GOT3 (cell line): ENCODE measurements at regions not wholly inside any gene's neighbourhood (a gene's known extent, or its start where the extent isn't known, plus 50 kb on each side); places are given as distances from the start of the nearest gene placed in this dataset.

ENCODE experiments used
- DNase-seq: peaks from one replicate; lab custom pipeline; 2025; ENCODE audit warnings: mixed read lengths; lab: John Stamatoyannopoulos, UW

GRCh38 chr10:4109469-4109868 lies 324.5 kb upstream of the KLF6 start:
- no peak for DNase-seq

- DNase-seq: no peak
These were observed 323.7 kb upstream of the KLF6 start for GRCh38 chr10:4108693-4109092.

DNA sequence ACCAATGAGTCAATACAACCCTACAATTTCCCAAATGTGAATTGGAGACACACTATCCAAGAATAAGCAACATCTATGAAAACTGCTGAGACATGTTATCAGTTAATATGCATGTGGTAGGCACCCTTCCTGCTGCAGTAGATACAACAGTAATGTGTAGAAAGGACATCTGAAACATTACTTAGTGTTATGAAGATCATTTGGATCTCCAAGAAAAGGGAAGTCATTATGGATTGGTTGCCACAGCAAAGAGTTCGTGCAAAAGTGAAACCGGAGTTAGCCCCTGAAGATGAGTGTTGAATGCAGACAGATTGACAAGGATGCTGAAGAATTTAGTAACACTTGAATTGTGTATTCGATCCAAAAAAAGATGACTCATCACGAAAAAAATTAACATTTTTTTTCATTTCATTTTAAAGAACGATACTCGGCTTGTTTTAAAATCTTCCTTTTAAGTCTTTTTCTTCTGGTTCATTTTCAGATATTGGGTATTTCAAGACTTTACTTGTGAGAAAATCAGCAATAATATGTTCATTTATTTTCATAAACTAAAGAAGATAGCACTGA lies 322.4 kb upstream of the KLF6 start:
- DNase-seq: no peak

- no peak for DNase-seq
These were observed 318.6 kb upstream of the KLF6 start for GRCh38 chr10:4103603-4104002.

- DNase-seq: no peak
These were observed 317.9 kb upstream of the KLF6 start for GRCh38 chr10:4102802-4103344.

DNA sequence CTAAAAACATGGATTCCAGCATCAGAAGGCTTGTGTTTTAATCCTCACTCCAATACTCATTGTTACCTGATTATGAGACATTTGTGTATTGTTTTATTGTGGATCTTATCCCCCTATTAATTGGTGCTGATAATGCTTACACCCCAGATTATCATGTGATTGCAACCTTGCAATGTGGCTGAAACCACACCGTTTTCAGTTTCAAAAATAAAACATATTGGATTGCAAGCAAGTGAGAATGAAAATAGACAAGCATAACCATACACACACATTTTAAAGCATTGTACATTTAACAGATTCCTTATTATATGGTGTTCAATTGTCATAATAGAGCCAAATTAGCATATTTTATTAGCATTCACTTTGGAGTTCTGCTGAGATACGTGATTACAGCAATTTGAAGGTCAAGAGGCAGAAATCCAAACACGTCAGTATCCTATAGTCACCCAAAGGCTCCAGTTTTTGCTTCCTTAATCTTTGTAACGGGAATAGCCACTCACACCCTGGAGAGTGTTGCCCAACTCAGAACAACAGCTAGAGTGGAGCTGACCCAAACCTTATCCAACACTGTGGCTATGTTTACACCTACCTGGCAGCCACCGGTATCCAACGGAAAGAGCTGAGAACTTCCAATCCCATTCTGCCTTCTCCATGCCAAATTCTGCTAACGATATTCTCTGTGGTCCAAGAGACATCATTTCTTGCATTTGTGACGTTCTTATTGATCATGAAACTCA lies 317.1 kb upstream of the KLF6 start:
- no peak for DNase-seq

DNA sequence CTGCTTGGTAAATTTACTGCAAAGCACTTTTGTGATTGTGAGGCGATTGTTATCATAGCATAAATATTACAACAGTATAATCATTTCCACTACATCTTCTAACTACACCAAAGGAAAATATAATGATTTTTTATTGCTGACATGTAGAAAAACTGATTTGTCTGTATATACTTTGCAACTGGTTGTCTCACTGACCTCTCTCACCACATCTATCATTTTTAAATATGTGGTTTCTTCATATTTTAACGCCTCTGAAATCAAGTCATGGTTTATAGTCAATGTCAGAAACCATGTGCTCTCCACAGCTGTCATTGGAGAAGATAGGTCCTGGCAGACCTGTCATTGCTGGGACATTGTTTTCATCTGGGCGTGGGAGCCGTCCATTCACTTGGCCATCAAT lies 315.4 kb upstream of the KLF6 start:
- DNase-seq: no peak

DNA sequence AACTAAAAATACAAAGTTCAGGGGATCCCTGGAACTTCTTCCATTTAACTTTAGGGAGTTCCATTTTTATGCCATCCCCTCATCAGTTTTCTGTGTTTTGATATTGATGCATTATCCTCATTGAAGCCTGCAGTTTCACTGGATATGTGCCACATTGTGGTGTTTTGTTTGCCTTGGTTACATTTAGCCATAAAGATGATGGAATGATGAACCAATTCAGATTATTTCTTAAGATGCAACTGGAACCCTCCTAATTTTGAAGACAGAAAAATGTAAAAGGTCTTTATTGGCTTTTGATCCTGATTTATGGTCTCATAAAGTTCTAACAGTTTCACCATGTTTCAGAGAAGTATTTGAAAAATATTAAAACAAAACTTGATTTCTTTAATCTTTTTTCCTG lies 314.2 kb upstream of the KLF6 start:
- DNase-seq: no peak

GRCh38 chr10:4095166-4095917 lies 310.3 kb upstream of the KLF6 start:
- no peak for DNase-seq

DNA sequence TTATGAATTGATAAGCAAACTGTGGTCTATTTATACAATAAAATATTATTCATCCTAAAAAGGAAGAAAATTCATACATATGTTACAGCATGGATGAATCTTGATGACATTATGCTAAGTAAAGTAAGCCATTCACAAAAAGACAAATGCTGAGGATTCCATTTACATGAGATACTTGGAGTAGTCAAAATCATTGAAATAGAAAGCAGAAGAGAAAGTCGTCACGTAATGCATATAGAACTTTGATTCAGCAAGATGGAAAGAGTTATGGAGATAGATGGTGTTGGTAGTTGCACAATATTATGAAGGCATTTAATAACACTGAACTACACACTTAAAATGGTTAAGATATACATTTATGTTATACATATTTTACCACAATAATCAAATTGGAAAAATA lies 309.7 kb upstream of the KLF6 start:
- no peak for DNase-seq

DNA sequence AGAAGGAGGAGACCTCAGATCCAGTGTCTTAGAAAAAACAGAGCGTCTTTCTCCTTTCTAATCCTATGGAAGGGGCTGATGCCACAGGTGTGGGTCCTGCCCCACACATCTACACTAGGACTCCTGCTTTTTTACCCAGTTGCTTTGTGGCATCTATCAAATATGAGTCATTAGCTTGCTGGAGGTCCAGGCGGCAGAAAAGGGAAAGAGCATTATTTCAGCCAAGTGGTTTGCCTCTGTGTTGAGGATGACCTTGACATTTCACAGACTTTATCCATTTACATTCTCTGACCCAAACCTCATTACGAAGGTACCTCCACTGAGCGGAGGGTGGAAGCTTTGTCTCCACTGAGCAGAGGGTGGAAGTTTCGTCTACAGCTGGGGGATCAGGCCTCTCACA lies 308.4 kb upstream of the KLF6 start:
- DNase-seq: no peak

- DNase-seq: no peak
These were observed 303.5 kb upstream of the KLF6 start for GRCh38 chr10:4088354-4089066.

DNA sequence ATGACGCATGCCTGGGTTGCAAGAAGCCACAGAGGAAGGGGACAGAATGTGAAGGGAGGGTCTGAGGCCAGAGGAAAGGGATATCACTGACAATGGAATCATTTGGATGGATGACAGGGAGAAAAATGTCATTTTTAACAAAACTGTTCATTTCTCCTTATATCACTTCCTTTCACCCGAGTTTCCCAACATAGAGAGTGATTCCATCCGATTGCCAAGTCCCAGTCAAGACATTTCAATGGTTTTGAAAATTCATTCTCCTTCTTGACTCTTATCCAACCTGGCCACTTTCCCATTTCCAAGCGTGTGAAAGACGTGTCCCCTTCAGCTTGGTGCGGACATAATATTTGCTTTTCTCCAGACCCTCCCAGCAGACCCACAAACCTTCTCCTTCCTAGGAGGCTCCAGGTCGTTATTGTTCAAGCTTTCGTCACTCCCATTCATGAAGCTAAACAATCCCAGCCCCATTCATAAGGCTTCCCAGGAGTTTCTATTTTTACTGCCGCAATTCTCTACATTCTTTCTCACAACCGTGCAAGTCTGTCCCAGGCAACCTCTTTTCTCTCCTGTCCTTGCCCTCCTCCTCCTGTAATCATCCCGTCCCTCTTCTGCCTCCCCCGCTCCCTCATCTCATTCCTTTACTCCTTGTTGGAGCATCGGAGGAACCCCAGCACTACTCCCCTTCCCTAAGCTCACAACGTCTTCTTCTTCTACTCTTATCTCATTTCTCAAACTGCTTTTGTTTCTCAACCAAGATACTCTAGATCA lies 301.3 kb upstream of the KLF6 start:
- no peak for DNase-seq

DNA sequence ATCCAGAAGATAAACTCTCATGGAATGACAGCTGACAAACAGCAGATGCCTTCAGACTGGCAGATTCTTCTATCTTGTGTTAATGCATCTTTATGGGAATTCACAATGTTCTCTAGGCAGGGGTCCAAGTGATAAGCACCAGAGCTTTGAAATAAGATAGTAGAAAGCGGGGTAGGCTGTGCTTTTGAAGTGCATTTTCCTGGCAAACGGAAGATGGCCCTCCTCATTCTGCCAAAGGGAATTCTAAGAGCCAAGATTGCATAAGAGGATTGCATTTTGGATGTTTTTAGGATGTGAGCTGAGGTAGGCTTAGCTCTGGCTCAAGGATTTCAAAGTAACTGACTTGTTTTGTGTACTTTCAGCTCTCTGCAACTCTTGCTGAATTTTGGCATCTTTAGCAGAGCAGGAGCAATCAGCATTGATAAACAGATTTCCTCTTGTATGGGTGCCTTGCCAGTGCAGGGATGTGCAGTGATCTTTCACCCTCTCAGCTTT lies 298.5 kb upstream of the KLF6 start:
- no peak for DNase-seq

- no peak for DNase-seq
These were observed 297.9 kb upstream of the KLF6 start for GRCh38 chr10:4082861-4083260.

DNA sequence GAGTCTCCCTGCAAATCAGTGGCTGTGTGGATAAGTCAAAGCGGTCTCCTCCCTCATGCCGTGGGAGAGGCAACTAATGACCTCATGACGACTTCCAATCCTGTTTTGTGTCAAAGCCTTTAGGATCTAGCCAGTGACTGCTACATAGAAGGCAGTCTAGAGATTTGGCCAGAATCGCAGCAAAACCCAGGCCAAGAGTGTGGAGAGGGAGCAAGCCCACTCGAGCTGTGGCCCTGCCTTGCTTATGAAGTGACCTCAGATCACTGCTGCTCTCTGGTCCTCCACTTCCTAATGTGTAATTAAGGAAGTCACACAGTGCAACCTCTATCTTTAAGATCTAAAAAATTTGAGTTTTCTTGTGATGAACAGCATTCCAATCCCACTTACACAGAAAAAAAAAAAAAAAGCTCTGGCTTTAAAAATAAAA lies 296.7 kb upstream of the KLF6 start:
- DNase-seq: no peak

- no peak for DNase-seq
These were observed 295.3 kb upstream of the KLF6 start for GRCh38 chr10:4080225-4080805.

DNA sequence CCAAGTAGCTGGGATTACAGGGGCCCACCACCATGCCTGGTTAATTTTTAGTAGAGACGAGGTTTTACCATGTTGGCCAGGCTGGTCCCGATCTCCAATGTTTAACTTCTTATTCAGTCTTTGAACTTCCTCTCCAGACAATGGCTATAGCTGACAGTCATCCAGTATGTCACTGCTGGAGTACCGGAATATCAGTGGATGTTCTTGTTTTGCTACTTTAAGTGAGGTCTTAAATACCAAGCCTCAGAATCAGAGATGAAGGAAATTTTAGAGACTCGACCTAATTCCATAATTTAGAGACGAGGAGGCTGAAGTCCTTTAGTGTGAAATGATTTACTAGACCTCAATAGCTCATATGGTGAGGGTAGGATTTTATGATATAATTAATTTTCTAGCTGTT lies 294.8 kb upstream of the KLF6 start:
- DNase-seq: no peak

DNA sequence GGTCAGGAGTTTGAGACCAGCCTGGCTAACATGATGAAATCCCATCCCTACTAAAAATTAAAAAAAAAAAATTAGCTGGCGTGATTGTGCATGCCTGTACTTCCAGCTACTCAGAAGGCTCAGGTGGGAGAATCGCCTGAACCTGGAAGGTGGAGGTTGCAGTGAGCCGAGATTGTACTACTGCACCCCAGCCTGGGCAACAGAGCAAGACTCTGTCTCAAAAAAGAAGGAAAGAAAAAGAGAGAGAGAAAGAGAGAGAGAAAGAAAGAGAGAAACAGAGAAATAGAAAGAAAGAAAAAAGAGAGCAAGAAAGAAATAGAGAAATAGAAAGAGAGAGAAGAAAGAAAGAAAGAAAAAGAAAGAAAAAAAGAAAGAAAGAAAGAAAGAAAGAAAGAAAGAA lies 292.8 kb upstream of the KLF6 start:
- DNase-seq: no peak

DNA sequence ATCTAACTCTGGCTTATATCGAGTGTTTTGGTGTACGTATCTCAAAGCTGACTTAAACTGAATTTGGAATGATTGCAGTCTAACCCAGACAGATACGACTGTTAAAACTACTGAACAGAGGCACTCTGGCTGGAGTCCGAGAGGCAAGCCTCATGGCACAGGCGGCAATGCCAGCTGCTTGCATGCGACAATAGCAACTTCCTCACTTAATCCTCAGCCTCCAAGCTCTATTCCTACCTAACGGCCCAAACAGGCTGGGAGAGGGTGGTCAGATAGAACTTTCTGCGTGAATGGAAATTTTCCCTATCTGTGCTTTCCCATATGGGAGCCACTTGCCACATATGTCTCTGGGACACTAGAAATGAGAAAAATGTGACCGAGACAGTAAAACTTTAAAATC lies 292.0 kb upstream of the KLF6 start:
- DNase-seq: no peak

- no peak for DNase-seq
These were observed 290.4 kb upstream of the KLF6 start for GRCh38 chr10:4075443-4075842.
